GM12878 (cell line): ENCODE measurements at regions not wholly inside any gene's neighbourhood (a gene's known extent, or its start where the extent isn't known, plus 50 kb on each side); places are given as distances from the start of the nearest gene placed in this dataset.

ENCODE experiments used
- ATAC-seq: fragments of 200-7000 bp; cut with Tn5 transposase; 3 replicates; pipeline ENCODE4 v1.9.1; 2020; ENCODE audit warnings: mild to moderate bottlenecking, moderate library complexity
- BruUV-seq: library from RNA; stranded (reverse); fragments of 400-500 nt; replicated peaks from 2 replicates; lab custom pipeline; 2021; lab: Mats Ljungman, UMichigan
- CTCF ChIA-PET: fragments of 300-600 bp; sonication (Branson Sonifier 250); formaldehyde crosslinking; extraction: SDS; loops from one replicate; lab custom pipeline; 2021; ENCODE audit warnings: inconsistent platforms; lab: Yijun Ruan, JAX
- POLR2A ChIA-PET: fragments of 350-600 bp; formaldehyde crosslinking; extraction: SDS; loops from one replicate; lab custom pipeline; 2021; ENCODE audit warnings: inconsistent platforms; lab: Charles Lee
- RAD21 ChIA-PET: fragments of 300-600 bp; sonication (Branson Sonifier 250); formaldehyde crosslinking; loops from one replicate; lab custom pipeline; 2023; ENCODE audit warnings: antibody characterized with exemption; ENCODE audit not compliant: unreplicated experiment; lab: Charles Lee
- SMC1A ChIA-PET: fragments of 300-600 bp; sonication (Branson Sonifier 250); formaldehyde crosslinking; loops from one replicate; lab custom pipeline; 2023; ENCODE audit not compliant: unreplicated experiment, uncharacterized antibody; lab: Charles Lee
- DNase-seq: peaks from one replicate; pipeline ENCODE4 v3.0.0-alpha.2; 2011; ENCODE audit warnings: low read depth, low spot score
- FAIRE-seq: peaks from 3 replicates; lab custom pipeline; 2011; peaks lifted over from hg19 to GRCh38; lab: Jason Lieb, UNC
- H2AFZ ChIP-seq: 2 replicates; pipeline ENCODE4 v1.6.0; 2011; ENCODE audit warnings: low read depth, low read length, control low read depth; ENCODE audit not compliant: control insufficient read depth
- H3K27ac ChIP-seq: 2 replicates; pipeline ENCODE4 v1.5.1; 2011; ENCODE audit warnings: control low read depth; ENCODE audit not compliant: control insufficient read depth, insufficient read depth
- H3K27me3 ChIP-seq, 2 experiments: replicated peaks in 1 of 2; 2 replicates each; pipeline versions ENCODE4 v1.6.0 to v1.6.1; 2011; ENCODE audit warnings: low read length in 1 of 2; ENCODE audit not compliant: control insufficient read depth in 2 of 2, insufficient read depth in 2 of 2
- H3K36me3 ChIP-seq, 2 experiments: 2 replicates each; pipeline ENCODE4 v1.5.1; 2011; ENCODE audit warnings: low read length in 1 of 2; ENCODE audit not compliant: control insufficient read depth in 2 of 2, insufficient read depth in 2 of 2
- H3K4me1 ChIP-seq: 2 replicates; pipeline ENCODE4 v1.6.1; 2011; ENCODE audit warnings: mild to moderate bottlenecking, low read length, moderate library complexity, mixed read lengths; ENCODE audit not compliant: control insufficient read depth, insufficient read depth
- H3K4me2 ChIP-seq: 2 replicates; pipeline ENCODE4 v1.6.0; 2011; ENCODE audit warnings: control low read depth; ENCODE audit not compliant: control insufficient read depth, insufficient read depth
- H3K4me3 ChIP-seq: fragments of 200-600 bp; sonication (generic); 2 replicates; pipeline ENCODE4 v1.5.1; 2016
- H3K79me2 ChIP-seq: 2 replicates; pipeline ENCODE4 v1.6.0; 2011; ENCODE audit warnings: low read length; ENCODE audit not compliant: control insufficient read depth, insufficient read depth
- H3K9ac ChIP-seq: 2 replicates; pipeline ENCODE4 v1.8.0; 2011; ENCODE audit warnings: low read length, control low read depth, mixed read lengths; ENCODE audit not compliant: control insufficient read depth, insufficient read depth
- H3K9me3 ChIP-seq: replicated peaks from 3 replicates; pipeline ENCODE4 v1.5.1; 2011; ENCODE audit warnings: mild to moderate bottlenecking, low read length; ENCODE audit not compliant: control insufficient read depth, insufficient read depth
- H4K20me1 ChIP-seq: 2 replicates; pipeline ENCODE4 v1.6.0; 2011; ENCODE audit not compliant: control insufficient read depth, insufficient read depth
- ATF2 ChIP-seq: IDR thresholded peaks from 2 replicates; pipeline ENCODE4 v1.6.1; 2012; ENCODE audit warnings: low read length, inconsistent platforms
- BACH1 ChIP-seq: fragments of 450-650 bp; IDR thresholded peaks from 2 replicates; pipeline ENCODE4 v1.6.1; 2017; ENCODE audit warnings: mild to moderate bottlenecking, borderline replicate concordance
- CHD4 ChIP-seq: fragments of 200-600 bp; sonication (generic); IDR thresholded peaks from 2 replicates; pipeline ENCODE4 v1.6.1; 2016; ENCODE audit warnings: mild to moderate bottlenecking
- WGBS: methylation state at CpG from one replicate; pipeline ENCODE4 v1.1.6; 2016; ENCODE audit warnings: low lambda C conversion rate; ENCODE audit not compliant: insufficient replicate concordance, insufficient coverage; ENCODE audit errors: missing lambda C conversion rate; 5-methylcytosine and 5-hydroxymethylcytosine counted together
- in situ Hi-C: fragments of 300-500 bp; cut with MboI; formaldehyde crosslinking; loops from 9 replicates; pipeline ENCODE4 v1.14.3; 2018; ENCODE audit warnings: mixed read lengths
- intact Hi-C: fragments of 100-400 bp; cut with micrococcal nuclease; formaldehyde crosslinking; loops from one replicate; pipeline ENCODE4 v1.14.2; 2022; ENCODE audit not compliant: unreplicated experiment
- TF ChIP-seq, protein P1 (sequence below), 3 experiments: IDR thresholded peaks in 2 of 3; conservative IDR thresholded peaks in 1 of 3; 2 replicates each; pipeline ENCODE4 v1.5.1; 2011; ENCODE audit warnings: low read depth in 3 of 3, low read length in 3 of 3, mild to moderate bottlenecking in 3 of 3, control low read depth in 2 of 3, moderate library complexity in 2 of 3, inconsistent platforms in 1 of 3, mixed read lengths in 1 of 3; ENCODE audit not compliant: control insufficient read depth in 2 of 3, insufficient read depth in 1 of 3; ENCODE audit errors: extremely low read depth in 1 of 3

DNA sequence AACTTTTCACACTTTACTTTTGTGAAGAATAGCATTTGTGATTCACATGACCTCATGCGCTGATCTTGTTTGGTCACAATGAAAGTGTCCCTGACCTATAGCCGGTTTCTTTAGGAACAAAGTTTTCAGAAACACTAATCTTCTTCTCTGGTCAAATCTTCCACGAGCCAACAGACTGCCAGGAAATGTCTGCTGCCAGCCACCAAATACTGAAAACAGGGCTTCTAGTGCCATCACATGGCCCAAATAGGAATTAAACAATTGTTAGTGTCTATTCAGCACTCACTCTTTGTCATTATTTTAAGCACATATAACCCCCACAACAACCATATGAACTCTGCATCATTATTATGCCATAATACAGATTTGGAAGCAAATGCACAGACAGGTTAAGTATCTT lies 286.5 kb upstream of the SYT4 start (continued):
- TF ChIP-seq, protein P1, sequence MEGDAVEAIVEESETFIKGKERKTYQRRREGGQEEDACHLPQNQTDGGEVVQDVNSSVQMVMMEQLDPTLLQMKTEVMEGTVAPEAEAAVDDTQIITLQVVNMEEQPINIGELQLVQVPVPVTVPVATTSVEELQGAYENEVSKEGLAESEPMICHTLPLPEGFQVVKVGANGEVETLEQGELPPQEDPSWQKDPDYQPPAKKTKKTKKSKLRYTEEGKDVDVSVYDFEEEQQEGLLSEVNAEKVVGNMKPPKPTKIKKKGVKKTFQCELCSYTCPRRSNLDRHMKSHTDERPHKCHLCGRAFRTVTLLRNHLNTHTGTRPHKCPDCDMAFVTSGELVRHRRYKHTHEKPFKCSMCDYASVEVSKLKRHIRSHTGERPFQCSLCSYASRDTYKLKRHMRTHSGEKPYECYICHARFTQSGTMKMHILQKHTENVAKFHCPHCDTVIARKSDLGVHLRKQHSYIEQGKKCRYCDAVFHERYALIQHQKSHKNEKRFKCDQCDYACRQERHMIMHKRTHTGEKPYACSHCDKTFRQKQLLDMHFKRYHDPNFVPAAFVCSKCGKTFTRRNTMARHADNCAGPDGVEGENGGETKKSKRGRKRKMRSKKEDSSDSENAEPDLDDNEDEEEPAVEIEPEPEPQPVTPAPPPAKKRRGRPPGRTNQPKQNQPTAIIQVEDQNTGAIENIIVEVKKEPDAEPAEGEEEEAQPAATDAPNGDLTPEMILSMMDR (IDR thresholded peaks at IDR 0.05 in 2 of 3, conservative IDR thresholded peaks at IDR 0.05 in 1 of 3; ENCODE audit: control insufficient read depth in 2 of 3, extremely low read depth in 1 of 3, insufficient read depth in 1 of 3, low read depth in 3 of 3, low read length in 3 of 3) = peak in 2 of 3 experiments; percentile 19 to 44; a peak in 3 of 6 replicates
- no peak for TF ChIP-seq ATF2

GRCh38 chr18:43570593-43570992 lies 293.3 kb upstream of the SYT4 start:
- WGBS = 82% methylated on average over 4 of the region's 4 CpGs
- H3K4me3 ChIP-seq = no peak overlapping the region
- no peaks in the 10 kb centered on the region for H3K27me3 ChIP-seq
- H4K20me1 ChIP-seq = no peaks in the 10 kb centered on the region
- H3K36me3 ChIP-seq = no peaks in the 10 kb centered on the region
- no peak overlapping the region for H3K9ac ChIP-seq
- FAIRE-seq (no peak), DNase-seq (no peak), ATAC-seq (no peak)
- H2AFZ ChIP-seq = no peak overlapping the region
- intact Hi-C loops = loop anchor here (10.0 kb wide), 1 partner anchor 1256 kb away; no protein-coding TSS in a partner anchor
- ChIA-PET POLR2A (no interaction called here), CTCF (interaction anchor here (0.6 to 10.9 kb wide), 12 partner anchors 9 to 1815 kb away, joined by 3 to 207 read pairs (median 6); no protein-coding TSS in a partner anchor), SMC1A (interaction anchor here (0.8 to 3.5 kb wide), 6 partner anchors 8 to 27 kb away, joined by 3 to 23 read pairs (median 4); no protein-coding TSS in a partner anchor), RAD21 (interaction anchor here (0.6 to 2.4 kb wide), 4 partner anchors 15 to 24 kb away, joined by 3 to 7 read pairs (median 5); no protein-coding TSS in a partner anchor)
- in situ Hi-C loops = loop anchor here (25.0 kb wide), 1 partner anchor 1458 kb away; no protein-coding TSS in a partner anchor
- no TSS peak for BruUV-seq
- no peak overlapping the region for H3K4me2 ChIP-seq
- H3K79me2 ChIP-seq = no peaks in the 10 kb centered on the region
- no peaks in the 10 kb centered on the region for H3K9me3 ChIP-seq
- H3K4me1 ChIP-seq = no peaks in the 10 kb centered on the region
- TF ChIP-seq BACH1 (no peak), CHD4 (no peak)
- no peak overlapping the region for H3K27ac ChIP-seq
